ENCODE measurements at regions not wholly inside any gene's neighbourhood (a gene's known extent, or its start where the extent isn't known, plus 50 kb on each side); places are given as distances from the start of the nearest gene placed in this dataset.

GRCh38 chr5:60336491-60336890, 363.5 kb downstream of the DEPDC1B start:
- TF ChIP-seq CTCF (conservative IDR thresholded peaks at IDR 0.05) = no peak
- TF ChIP-seq ZFX (IDR thresholded peaks at IDR 0.05) = no peak

All from C4-2B (cell line).